H1 (cell line): ENCODE measurements at regions not wholly inside any gene's neighbourhood (a gene's known extent, or its start where the extent isn't known, plus 50 kb on each side); places are given as distances from the start of the nearest gene placed in this dataset.

Experiments used
- CTCF ChIA-PET: fragments of 300-600 bp; sonication (Branson Sonifier 250); formaldehyde crosslinking; loops from one replicate; lab custom pipeline; 2021; ENCODE audit not compliant: partially characterized antibody; lab: Charles Lee
- POLR2A ChIA-PET: fragments of 300-600 bp; sonication (Branson Sonifier 250); formaldehyde crosslinking; loops from one replicate; lab custom pipeline; 2021; ENCODE audit warnings: inconsistent platforms; ENCODE audit not compliant: partially characterized antibody; lab: Charles Lee
- DNase-seq, 2 experiments: peaks; one replicate each; pipeline versions ENCODE4 v3.0.0 to v3.0.0-alpha.2; 2010 to 2022; ENCODE audit warnings: low spot score in 2 of 2, low read depth in 1 of 2, mixed read lengths in 1 of 2
- FAIRE-seq: peaks from 2 replicates; lab custom pipeline; 2011; peaks lifted over from hg19 to GRCh38; lab: Jason Lieb, UNC
- H2AFZ ChIP-seq: 2 replicates; pipeline ENCODE4 v1.8.1; 2012; ENCODE audit warnings: low read length, inconsistent platforms
- H2AK5ac ChIP-seq: 2 replicates; pipeline ENCODE4 v1.6.1; 2013; ENCODE audit warnings: low read depth, low read length
- H2BK120ac ChIP-seq: replicated peaks from 2 replicates; pipeline ENCODE3; 2013; ENCODE audit warnings: low read depth, low read length, inconsistent platforms
- H2BK12ac ChIP-seq: 2 replicates; pipeline ENCODE4 v1.6.1; 2013; ENCODE audit warnings: low read depth, low read length
- H2BK15ac ChIP-seq: 2 replicates; pipeline ENCODE4 v1.6.1; 2013; ENCODE audit warnings: low read length
- H2BK20ac ChIP-seq: 2 replicates; pipeline ENCODE4 v1.6.1; 2013; ENCODE audit warnings: low read length
- H2BK5ac ChIP-seq: 2 replicates; pipeline ENCODE4 v1.6.1; 2013; ENCODE audit warnings: low read depth, low read length
- H3K14ac ChIP-seq: 2 replicates; pipeline ENCODE4 v1.6.1; 2013; ENCODE audit warnings: inconsistent platforms; ENCODE audit not compliant: insufficient read length
- H3K18ac ChIP-seq: 2 replicates; pipeline ENCODE4 v1.6.1; 2013; ENCODE audit warnings: low read length; ENCODE audit errors: extremely low read depth
- H3K23ac ChIP-seq: 2 replicates; pipeline ENCODE4 v1.6.1; 2013; ENCODE audit warnings: inconsistent platforms; ENCODE audit not compliant: insufficient read length
- H3K23me2 ChIP-seq: 2 replicates; pipeline ENCODE4 v1.6.1; 2013; ENCODE audit warnings: low read depth, low read length
- H3K27ac ChIP-seq: 2 replicates; pipeline ENCODE4 v1.6.1; 2011; ENCODE audit warnings: low read depth, low read length, inconsistent platforms
- H3K27me3 ChIP-seq, 4 experiments: replicated peaks in 1 of 4; 1 replicate in 1 of 4; 2 replicates in 3 of 4; pipeline versions ENCODE4 v1.6.1 to v1.8.1; 2011 to 2013; ENCODE audit warnings: low read length in 3 of 4, mild to moderate bottlenecking in 3 of 4, inconsistent platforms in 2 of 4, mixed read lengths in 2 of 4, moderate library complexity in 1 of 4; ENCODE audit not compliant: control insufficient read depth in 3 of 4, insufficient read depth in 3 of 4; ENCODE audit errors: extremely low read depth in 1 of 4
- H3K36me3 ChIP-seq, 4 experiments: 2 replicates each; pipeline versions ENCODE4 v1.6.1 to v1.8.1; 2011 to 2013; ENCODE audit warnings: mild to moderate bottlenecking in 4 of 4, low read length in 3 of 4, moderate library complexity in 2 of 4, control low read depth in 1 of 4, inconsistent platforms in 1 of 4; ENCODE audit not compliant: insufficient read depth in 4 of 4, control insufficient read depth in 2 of 4
- H3K4ac ChIP-seq: replicated peaks from 2 replicates; pipeline ENCODE3; 2013; ENCODE audit warnings: low read length, low read depth, mixed read lengths, inconsistent platforms; ENCODE audit not compliant: insufficient read length
- H3K4me1 ChIP-seq, 4 experiments: replicated peaks in 1 of 4; 1 replicate in 1 of 4; 2 replicates in 3 of 4; pipeline versions ENCODE4 v1.6.1 to v1.8.1; 2011 to 2013; ENCODE audit warnings: low read length in 3 of 4, inconsistent platforms in 2 of 4, mixed read lengths in 1 of 4; ENCODE audit not compliant: insufficient read depth in 4 of 4, control insufficient read depth in 3 of 4
- H3K4me2 ChIP-seq, 2 experiments: 2 replicates each; pipeline versions ENCODE4 v1.6.1 to v1.8.1; 2011 to 2013; ENCODE audit warnings: low read depth in 2 of 2, low read length in 2 of 2, control low read depth in 1 of 2, inconsistent platforms in 1 of 2, mild to moderate bottlenecking in 1 of 2; ENCODE audit not compliant: insufficient read depth in 1 of 2
- H3K4me3 ChIP-seq, 4 experiments: fragments of 200-600, 300-600 bp in 1 of 4; sonication (generic), shearing (Covaris generic), sonication (Bioruptor Twin) in 1 of 4; 2 replicates each; pipeline versions ENCODE4 v1.5.1 to v1.8.1; 2011 to 2016; ENCODE audit warnings: low read length in 4 of 4, low read depth in 3 of 4, control low read depth in 2 of 4, inconsistent platforms in 2 of 4, mild to moderate bottlenecking in 2 of 4, mixed read lengths in 1 of 4, moderate library complexity in 1 of 4; ENCODE audit not compliant: insufficient read depth in 2 of 4; ENCODE audit errors: extremely low read depth in 1 of 4
- H3K56ac ChIP-seq: replicated peaks from 2 replicates; pipeline ENCODE3; 2013; ENCODE audit warnings: low read depth, mild to moderate bottlenecking, mixed read lengths, low read length, inconsistent platforms; ENCODE audit not compliant: insufficient read length
- H3K79me1 ChIP-seq: 2 replicates; pipeline ENCODE4 v1.6.1; 2013; ENCODE audit warnings: low read depth, low read length, control low read depth
- H3K79me2 ChIP-seq, 2 experiments: 2 replicates each; pipeline versions ENCODE4 v1.6.1 to v1.8.1; 2012 to 2013; ENCODE audit warnings: low read length in 2 of 2, mild to moderate bottlenecking in 2 of 2, inconsistent platforms in 1 of 2; ENCODE audit not compliant: insufficient read depth in 2 of 2, control insufficient read depth in 1 of 2
- H3K9ac ChIP-seq, 4 experiments: replicated peaks in 1 of 4; 1 replicate in 1 of 4; 2 replicates in 3 of 4; pipeline versions ENCODE4 v1.6.1 to v1.8.1; 2011 to 2013; ENCODE audit warnings: low read depth in 3 of 4, low read length in 3 of 4, control low read depth in 2 of 4, mild to moderate bottlenecking in 2 of 4, moderate library complexity in 2 of 4, inconsistent platforms in 1 of 4; ENCODE audit errors: extremely low read depth in 1 of 4
- H3K9me3 ChIP-seq, 2 experiments: 2 replicates each; pipeline versions ENCODE4 v1.6.1 to v1.8.1; 2012 to 2013; ENCODE audit warnings: mild to moderate bottlenecking in 2 of 2, moderate library complexity in 2 of 2, control low read depth in 1 of 2, inconsistent platforms in 1 of 2, low read depth in 1 of 2, low read length in 1 of 2, mixed read lengths in 1 of 2; ENCODE audit not compliant: insufficient read depth in 2 of 2
- H4K20me1 ChIP-seq, 2 experiments: replicated peaks in 1 of 2; 2 replicates each; pipeline versions ENCODE3 to v1.8.1; 2011 to 2013; ENCODE audit warnings: inconsistent platforms in 2 of 2, low read length in 2 of 2, mild to moderate bottlenecking in 1 of 2; ENCODE audit not compliant: insufficient read depth in 2 of 2, control insufficient read depth in 1 of 2
- H4K5ac ChIP-seq: 2 replicates; pipeline ENCODE4 v1.6.1; 2013; ENCODE audit warnings: low read length, low read depth, mixed read lengths, inconsistent platforms; ENCODE audit not compliant: insufficient read length
- H4K8ac ChIP-seq: 2 replicates; pipeline ENCODE4 v1.8.0; 2013; ENCODE audit warnings: mild to moderate bottlenecking, moderate library complexity, low read length, inconsistent platforms; ENCODE audit not compliant: insufficient read depth; ENCODE audit errors: extremely low read depth
- H4K91ac ChIP-seq: replicated peaks from 2 replicates; pipeline ENCODE3; 2013; ENCODE audit warnings: low read length, mixed read lengths, inconsistent platforms; ENCODE audit not compliant: insufficient read length
- ASH2L ChIP-seq: fragments of 200-600, 300-600 bp; sonication (generic); IDR thresholded peaks from one replicate; pipeline ENCODE4 v1.7.1; 2017; ENCODE audit warnings: low read length
- CBX5 ChIP-seq: fragments of 300-800, 300-1000 bp; sonication (generic); IDR thresholded peaks from 2 replicates; pipeline ENCODE4 v1.7.1; 2016; ENCODE audit warnings: antibody characterized with exemption, low read length, low read depth
- NRF1 ChIP-seq: IDR thresholded peaks from 2 replicates; pipeline ENCODE4 v1.6.1; 2011; ENCODE audit warnings: mild to moderate bottlenecking, low read depth, low read length, improper control_type of control experiment
- PHF8 ChIP-seq: fragments of 200-600 bp; sonication (generic); conservative IDR thresholded peaks from 2 replicates; pipeline ENCODE4 v1.7.1; 2012; ENCODE audit warnings: low read depth, mild to moderate bottlenecking, inconsistent platforms, low read length, moderate library complexity
- RXRA ChIP-seq: IDR thresholded peaks from 2 replicates; pipeline ENCODE4 v1.6.1; 2011; ENCODE audit warnings: low read depth, mild to moderate bottlenecking, low read length, moderate library complexity; ENCODE audit not compliant: insufficient read depth
- SIN3A ChIP-seq, 2 experiments: IDR thresholded peaks in 1 of 2; conservative IDR thresholded peaks in 1 of 2; 2 replicates each; pipeline ENCODE4 v1.6.1; 2011 to 2012; ENCODE audit warnings: low read length in 2 of 2, improper control_type of control experiment in 1 of 2, low read depth in 1 of 2, mild to moderate bottlenecking in 1 of 2
- SIRT6 ChIP-seq: IDR thresholded peaks from one replicate; pipeline ENCODE4 v1.7.1; 2012; ENCODE audit warnings: low read length, inconsistent platforms
- SP2 ChIP-seq: IDR thresholded peaks from 2 replicates; pipeline ENCODE4 v1.6.1; 2012; ENCODE audit warnings: mild to moderate bottlenecking, low read length, inconsistent platforms
- TBP ChIP-seq: IDR thresholded peaks from 2 replicates; pipeline ENCODE4 v1.6.1; 2011; ENCODE audit warnings: low read depth, low read length, improper control_type of control experiment
- TCF12 ChIP-seq: IDR thresholded peaks from 2 replicates; pipeline ENCODE4 v1.6.1; 2011; ENCODE audit warnings: low read depth, mild to moderate bottlenecking, low read length
- WGBS, 2 experiments: shearing (Covaris generic) in 1 of 2; methylation state at CpG; one replicate each; pipeline versions ENCODE4 v1.1.6 to v1.1.7; 2013 to 2015; ENCODE audit warnings: low lambda C conversion rate in 2 of 2, mixed read lengths in 2 of 2, inconsistent platforms in 1 of 2, low coverage in 1 of 2, missing lambda C conversion rate in 1 of 2; ENCODE audit not compliant: insufficient replicate concordance in 2 of 2, insufficient coverage in 1 of 2, insufficient read length in 1 of 2; ENCODE audit errors: extremely low coverage in 1 of 2, missing lambda C conversion rate in 1 of 2; 5-methylcytosine and 5-hydroxymethylcytosine counted together

- Histone ChIP-seq H2AFZ (no peak overlapping the region), H3K9me3 (no peaks in the 10 kb centered on the region), H2BK12ac (no peak overlapping the region), H3K4me2 (no peak overlapping the region), H3K4ac (no peak overlapping the region), H3K36me3 (no peaks in the 10 kb centered on the region), H3K79me1 (no peaks in the 10 kb centered on the region), H3K18ac (no peak overlapping the region), H3K14ac (no peak overlapping the region), H2AK5ac (no peak overlapping the region), H3K23me2 (peaks cover 9% of the 10 kb centered on the region; the same call in 1 of the 2 replicates), H2BK20ac (no peak overlapping the region), H2BK5ac (no peak overlapping the region), H3K4me3 (no peak overlapping the region), H2BK120ac (no peak overlapping the region), H2BK15ac (no peak overlapping the region), H3K23ac (no peak overlapping the region), H3K56ac (no peak overlapping the region), H3K4me1 (peaks cover 0 to 9% (median 6%) of the 10 kb centered on the region in 4 experiments; a peak in 5 of 7 replicates), H3K9ac (peak overlapping the region in 1 of 4 experiments; percentile 14; a peak in 1 of 7 replicates), H4K20me1 (peaks cover 0 to 2% of the 10 kb centered on the region in 2 experiments), H4K5ac (no peak overlapping the region), H3K79me2 (no peaks in the 10 kb centered on the region), H3K27ac (no peak overlapping the region), H4K91ac (no peak overlapping the region), H4K8ac (no peak overlapping the region), H3K27me3 (no peaks in the 10 kb centered on the region)
- TF ChIP-seq SIN3A (conservative IDR thresholded peaks at IDR 0.05 in 1 of 2, IDR thresholded peaks at IDR 0.05 in 1 of 2; ENCODE audit: low read depth in 1 of 2, low read length in 2 of 2) (no peak), CBX5 (no peak), TBP (no peak), SP2 (no peak), TCF12 (no peak), RXRA (no peak), SIRT6 (no peak), ASH2L (no peak), PHF8 (no peak), NRF1 (no peak)
- WGBS, 2 experiments: 88% methylated on average over 9 of the region's 9 CpGs; no CpG with 5 or more reads in 1 of the 2 experiments
- no peak for DNase-seq
- POLR2A ChIA-PET: interaction anchor here (0.6 to 0.8 kb wide), 2 partner anchors 12 to 112 kb away, joined by 3 read pairs; no protein-coding TSS in a partner anchor
- no peak for FAIRE-seq
- CTCF ChIA-PET: interaction anchor here (1.0 to 2.3 kb wide), 4 partner anchors 9 to 247 kb away, joined by 4 to 7 read pairs (median 4); no protein-coding TSS in a partner anchor
These were observed 245.1 kb downstream of the RHOU start for GRCh38 chr1:228980232-228980937.
